IMR-90 (cell line): ENCODE measurements at regions not wholly inside any gene's neighbourhood (a gene's known extent, or its start where the extent isn't known, plus 50 kb on each side); places are given as distances from the start of the nearest gene placed in this dataset.

Experiments used
- ATAC-seq: fragments of 200-7000 bp; cut with Tn5 transposase; 2 replicates; pipeline ENCODE4 v1.9.1; 2020; ENCODE audit warnings: low read depth, mild to moderate bottlenecking, moderate library complexity
- BruUV-seq: library from RNA; stranded (reverse); fragments of 400-500 nt; replicated peaks from 2 replicates; lab custom pipeline; 2021; lab: Mats Ljungman, UMichigan
- CTCF ChIA-PET: fragments of 300-600 bp; formaldehyde crosslinking; extraction: SDS; loops from one replicate; lab custom pipeline; 2021; ENCODE audit warnings: antibody characterized with exemption; lab: Yijun Ruan, JAX
- POLR2A ChIA-PET: fragments of 300-600 bp; sonication (Branson Sonifier 250); formaldehyde crosslinking; loops from one replicate; lab custom pipeline; 2022; ENCODE audit warnings: antibody characterized with exemption; ENCODE audit not compliant: unreplicated experiment; lab: Charles Lee
- DNase-seq: peaks from one replicate; pipeline ENCODE4 v3.0.0; 2013
- H2AFZ ChIP-seq: replicated peaks from 2 replicates; pipeline ENCODE3; 2013; ENCODE audit warnings: low read length, mild to moderate bottlenecking; ENCODE audit not compliant: poor library complexity
- H2AK5ac ChIP-seq: 2 replicates; pipeline ENCODE4 v1.6.1; 2013; ENCODE audit warnings: low read depth, low read length, inconsistent platforms
- H2AK9ac ChIP-seq: replicated peaks from 2 replicates; pipeline ENCODE3; 2013; ENCODE audit warnings: mild to moderate bottlenecking, low read depth, low read length, moderate library complexity; ENCODE audit not compliant: poor library complexity
- H2BK120ac ChIP-seq: 2 replicates; pipeline ENCODE4 v1.6.1; 2013; ENCODE audit warnings: low read depth, low read length, inconsistent platforms
- H2BK15ac ChIP-seq: 3 replicates; pipeline ENCODE4 v1.6.1; 2013; ENCODE audit warnings: low read depth, low read length, inconsistent platforms
- H2BK20ac ChIP-seq: 2 replicates; pipeline ENCODE4 v1.6.1; 2013; ENCODE audit warnings: low read depth, mild to moderate bottlenecking, inconsistent platforms, low read length, moderate library complexity
- H2BK5ac ChIP-seq: 2 replicates; pipeline ENCODE4 v1.6.1; 2013; ENCODE audit warnings: mild to moderate bottlenecking, low read depth, low read length, inconsistent platforms; ENCODE audit not compliant: poor library complexity, severe bottlenecking
- H3K14ac ChIP-seq: replicated peaks from 2 replicates; pipeline ENCODE4 v1.6.1; 2013; ENCODE audit warnings: low read depth, low read length, inconsistent platforms
- H3K18ac ChIP-seq: 2 replicates; pipeline ENCODE4 v1.6.1; 2013; ENCODE audit warnings: low read depth, low read length, control low read depth
- H3K23ac ChIP-seq: 2 replicates; pipeline ENCODE4 v1.6.1; 2013; ENCODE audit warnings: low read depth, low read length, inconsistent platforms
- H3K27ac ChIP-seq: 2 replicates; pipeline ENCODE4 v1.5.1; 2013; ENCODE audit warnings: mild to moderate bottlenecking, control low read depth, low read length; ENCODE audit not compliant: insufficient read depth
- H3K27me3 ChIP-seq: 2 replicates; pipeline ENCODE4 v1.6.1; 2013; ENCODE audit warnings: low read length; ENCODE audit not compliant: control insufficient read depth, insufficient read depth
- H3K36me3 ChIP-seq: 2 replicates; pipeline ENCODE4 v1.6.1; 2013; ENCODE audit warnings: low read length, mixed read lengths; ENCODE audit not compliant: control insufficient read depth, insufficient read depth
- H3K4ac ChIP-seq: 2 replicates; pipeline ENCODE4 v1.6.1; 2013; ENCODE audit warnings: low read depth, low read length, inconsistent platforms
- H3K4me1 ChIP-seq: 2 replicates; pipeline ENCODE4 v1.6.1; 2013; ENCODE audit warnings: low read length, mixed read lengths; ENCODE audit not compliant: control insufficient read depth, insufficient read depth
- H3K4me2 ChIP-seq: 2 replicates; pipeline ENCODE4 v1.6.1; 2013; ENCODE audit warnings: low read depth, mild to moderate bottlenecking, control low read depth, low read length, moderate library complexity
- H3K4me3 ChIP-seq: 2 replicates; pipeline ENCODE4 v1.5.1; 2013; ENCODE audit warnings: low read depth, mild to moderate bottlenecking, control low read depth, low read length, moderate library complexity; ENCODE audit not compliant: insufficient read depth
- H3K56ac ChIP-seq: 2 replicates; pipeline ENCODE4 v1.6.1; 2013; ENCODE audit warnings: low read length, inconsistent platforms; ENCODE audit not compliant: insufficient read depth; ENCODE audit errors: extremely low read depth
- H3K79me1 ChIP-seq, 2 experiments: 2 replicates each; pipeline ENCODE4 v1.6.1; 2013; ENCODE audit warnings: low read length in 2 of 2, inconsistent platforms in 1 of 2, low read depth in 1 of 2
- H3K9ac ChIP-seq: 2 replicates; pipeline ENCODE4 v1.6.1; 2013; ENCODE audit warnings: low read depth, low read length, control low read depth
- H3K9me1 ChIP-seq: 2 replicates; pipeline ENCODE4 v1.6.1; 2013; ENCODE audit warnings: low read length, inconsistent platforms; ENCODE audit not compliant: insufficient read depth
- H3K9me3 ChIP-seq: 2 replicates; pipeline ENCODE4 v1.6.1; 2013; ENCODE audit warnings: low read length; ENCODE audit not compliant: control insufficient read depth, insufficient read depth
- H4K20me1 ChIP-seq: 2 replicates; pipeline ENCODE4 v1.6.1; 2013; ENCODE audit warnings: low read length, inconsistent platforms; ENCODE audit not compliant: insufficient read depth
- H4K5ac ChIP-seq: 2 replicates; pipeline ENCODE4 v1.6.1; 2013; ENCODE audit warnings: mild to moderate bottlenecking, low read depth, low read length, control low read depth
- H4K8ac ChIP-seq, 2 experiments: 2 replicates each; pipeline ENCODE4 v1.6.1; 2013; ENCODE audit warnings: low read depth in 2 of 2, low read length in 2 of 2, control low read depth in 1 of 2, inconsistent platforms in 1 of 2
- H4K91ac ChIP-seq: 2 replicates; pipeline ENCODE4 v1.6.1; 2013; ENCODE audit warnings: low read depth, low read length, inconsistent platforms; ENCODE audit not compliant: insufficient read depth
- BHLHE40 ChIP-seq: fragments of 150-350 bp; IDR thresholded peaks from 2 replicates; pipeline ENCODE4 v1.6.1; 2016; ENCODE audit warnings: mild to moderate bottlenecking, low read depth, low read length
- MAFK ChIP-seq: IDR thresholded peaks from 2 replicates; pipeline ENCODE4 v1.6.1; 2012; ENCODE audit warnings: low read depth, low read length, improper control_type of control experiment
- MAZ ChIP-seq: IDR thresholded peaks from 2 replicates; pipeline ENCODE4 v1.6.1; 2012; ENCODE audit warnings: low read depth, mild to moderate bottlenecking, low read length, improper control_type of control experiment, moderate library complexity, borderline replicate concordance
- NFE2L2 ChIP-seq: fragments of 150-350 bp; IDR thresholded peaks from 2 replicates; pipeline ENCODE4 v1.6.1; 2016; ENCODE audit warnings: low read depth, mild to moderate bottlenecking, low read length
- RCOR1 ChIP-seq: IDR thresholded peaks from 2 replicates; pipeline ENCODE4 v1.6.1; 2012; ENCODE audit warnings: mild to moderate bottlenecking, low read length, improper control_type of control experiment; ENCODE audit not compliant: insufficient replicate concordance
- RFX5 ChIP-seq: IDR thresholded peaks from 2 replicates; pipeline ENCODE4 v1.8.0; 2012; ENCODE audit warnings: low read depth, mild to moderate bottlenecking, low read length, moderate library complexity
- dilution Hi-C: fragments of 300-500 bp; cut with HindIII; formaldehyde crosslinking; loops from one replicate; pipeline ENCODE4 v1.14.3; 2018; ENCODE audit warnings: low sequenced_read_pairs; ENCODE audit not compliant: unreplicated experiment
- in situ Hi-C: fragments of 300-500 bp; cut with MboI; formaldehyde crosslinking; loops from 3 replicates; pipeline ENCODE4 v1.14.3; 2019; ENCODE audit warnings: low sequenced_read_pairs, inconsistent platforms, mixed read lengths
- intact Hi-C: fragments of 100-400 bp; cut with micrococcal nuclease; formaldehyde crosslinking; loops from 2 replicates; pipeline ENCODE4 v1.10.0; 2022
- TF ChIP-seq, protein P1 (sequence below): fragments of 150-350 bp; IDR thresholded peaks from 2 replicates; pipeline ENCODE4 v1.6.1; 2016; ENCODE audit warnings: low read depth, mild to moderate bottlenecking, low read length, moderate library complexity, borderline replicate concordance
- TF ChIP-seq, protein P2 (sequence below): fragments of 150-350 bp; IDR thresholded peaks from 2 replicates; pipeline ENCODE4 v1.6.1; 2017; ENCODE audit warnings: mild to moderate bottlenecking, antibody characterized with exemption, low read length, low read depth
- TF ChIP-seq, protein P3 (sequence below): conservative IDR thresholded peaks from 2 replicates; pipeline ENCODE4 v1.5.1; 2012; ENCODE audit warnings: mild to moderate bottlenecking, low read depth, low read length, improper control_type of control experiment

DNA sequence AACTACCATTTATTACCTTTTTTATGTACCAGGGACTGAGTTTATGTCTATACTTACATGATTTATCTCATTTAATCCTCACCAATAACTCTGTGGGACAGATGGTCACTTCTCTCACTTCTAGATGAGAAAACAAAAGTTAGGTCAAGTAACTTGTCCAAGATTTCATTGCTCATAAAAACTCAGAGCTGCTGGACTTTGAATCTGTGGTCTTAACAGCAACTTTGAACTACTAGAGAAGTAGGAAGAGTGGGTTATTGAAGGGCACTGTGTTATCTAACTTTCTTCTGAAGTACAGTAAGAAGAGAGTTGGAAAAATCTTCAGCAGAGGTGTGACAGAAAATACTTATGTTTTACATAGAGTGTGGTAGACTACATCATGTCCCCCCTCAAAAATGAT, 214.2 kb upstream of the BMPER start:
- H3K36me3 ChIP-seq: no peaks in the 10 kb centered on the region
- no peak overlapping the region for H2BK20ac ChIP-seq
- H3K79me1 ChIP-seq: no peaks in the 10 kb centered on the region
- no peak overlapping the region for H3K9ac ChIP-seq
- peaks cover 6% of the 10 kb centered on the region for H3K9me1 ChIP-seq
- H3K27me3 ChIP-seq: no peaks in the 10 kb centered on the region
- peaks cover 11% of the 10 kb centered on the region for H3K4me1 ChIP-seq
- no peaks in the 10 kb centered on the region for H3K9me3 ChIP-seq
- dilution Hi-C loops (no loop called here), intact Hi-C loops (no loop called here), in situ Hi-C loops (no loop called here)
- no TSS peak for BruUV-seq
- no peak overlapping the region for H4K5ac ChIP-seq
- H4K20me1 ChIP-seq: no peaks in the 10 kb centered on the region
- H4K8ac ChIP-seq: no peak overlapping the region
- H3K56ac ChIP-seq: no peak overlapping the region
- no peak overlapping the region for H3K4ac ChIP-seq
- no peak for DNase-seq
- no peak overlapping the region for H3K4me3 ChIP-seq
- no peak for TF ChIP-seq MAFK
- TF ChIP-seq, protein P1, sequence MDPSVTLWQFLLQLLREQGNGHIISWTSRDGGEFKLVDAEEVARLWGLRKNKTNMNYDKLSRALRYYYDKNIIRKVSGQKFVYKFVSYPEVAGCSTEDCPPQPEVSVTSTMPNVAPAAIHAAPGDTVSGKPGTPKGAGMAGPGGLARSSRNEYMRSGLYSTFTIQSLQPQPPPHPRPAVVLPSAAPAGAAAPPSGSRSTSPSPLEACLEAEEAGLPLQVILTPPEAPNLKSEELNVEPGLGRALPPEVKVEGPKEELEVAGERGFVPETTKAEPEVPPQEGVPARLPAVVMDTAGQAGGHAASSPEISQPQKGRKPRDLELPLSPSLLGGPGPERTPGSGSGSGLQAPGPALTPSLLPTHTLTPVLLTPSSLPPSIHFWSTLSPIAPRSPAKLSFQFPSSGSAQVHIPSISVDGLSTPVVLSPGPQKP: no peak
- no peak for TF ChIP-seq RCOR1
- TF ChIP-seq RFX5: no peak
- no peak for TF ChIP-seq MAZ
- no peak for TF ChIP-seq NFE2L2
- TF ChIP-seq, protein P2, sequence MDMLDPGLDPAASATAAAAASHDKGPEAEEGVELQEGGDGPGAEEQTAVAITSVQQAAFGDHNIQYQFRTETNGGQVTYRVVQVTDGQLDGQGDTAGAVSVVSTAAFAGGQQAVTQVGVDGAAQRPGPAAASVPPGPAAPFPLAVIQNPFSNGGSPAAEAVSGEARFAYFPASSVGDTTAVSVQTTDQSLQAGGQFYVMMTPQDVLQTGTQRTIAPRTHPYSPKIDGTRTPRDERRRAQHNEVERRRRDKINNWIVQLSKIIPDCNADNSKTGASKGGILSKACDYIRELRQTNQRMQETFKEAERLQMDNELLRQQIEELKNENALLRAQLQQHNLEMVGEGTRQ: no peak
- TF ChIP-seq BHLHE40: no peak
- TF ChIP-seq, protein P3, sequence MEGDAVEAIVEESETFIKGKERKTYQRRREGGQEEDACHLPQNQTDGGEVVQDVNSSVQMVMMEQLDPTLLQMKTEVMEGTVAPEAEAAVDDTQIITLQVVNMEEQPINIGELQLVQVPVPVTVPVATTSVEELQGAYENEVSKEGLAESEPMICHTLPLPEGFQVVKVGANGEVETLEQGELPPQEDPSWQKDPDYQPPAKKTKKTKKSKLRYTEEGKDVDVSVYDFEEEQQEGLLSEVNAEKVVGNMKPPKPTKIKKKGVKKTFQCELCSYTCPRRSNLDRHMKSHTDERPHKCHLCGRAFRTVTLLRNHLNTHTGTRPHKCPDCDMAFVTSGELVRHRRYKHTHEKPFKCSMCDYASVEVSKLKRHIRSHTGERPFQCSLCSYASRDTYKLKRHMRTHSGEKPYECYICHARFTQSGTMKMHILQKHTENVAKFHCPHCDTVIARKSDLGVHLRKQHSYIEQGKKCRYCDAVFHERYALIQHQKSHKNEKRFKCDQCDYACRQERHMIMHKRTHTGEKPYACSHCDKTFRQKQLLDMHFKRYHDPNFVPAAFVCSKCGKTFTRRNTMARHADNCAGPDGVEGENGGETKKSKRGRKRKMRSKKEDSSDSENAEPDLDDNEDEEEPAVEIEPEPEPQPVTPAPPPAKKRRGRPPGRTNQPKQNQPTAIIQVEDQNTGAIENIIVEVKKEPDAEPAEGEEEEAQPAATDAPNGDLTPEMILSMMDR: no peak
- no peak overlapping the region for H4K91ac ChIP-seq
- H2BK5ac ChIP-seq: no peak overlapping the region
- H3K14ac ChIP-seq: no peak overlapping the region
- no peak overlapping the region for H3K23ac ChIP-seq
- no peak overlapping the region for H2BK15ac ChIP-seq
- no peak overlapping the region for H2AK5ac ChIP-seq
- CTCF ChIA-PET: no interaction called here
- H2AFZ ChIP-seq: no peak overlapping the region
- H2BK120ac ChIP-seq: no peak overlapping the region
- no peak overlapping the region for H3K18ac ChIP-seq
- H3K27ac ChIP-seq: no peak overlapping the region
- POLR2A ChIA-PET: no interaction called here
- no peak overlapping the region for H2AK9ac ChIP-seq
- H3K4me2 ChIP-seq: no peak overlapping the region
- no peak for ATAC-seq
